Type B pancreatic cell (in vitro differentiated cells): ENCODE measurements at regions not wholly inside any gene's neighbourhood (a gene's known extent, or its start where the extent isn't known, plus 50 kb on each side); places are given as distances from the start of the nearest gene placed in this dataset.

Experiments
- DNase-seq: peaks from one replicate; pipeline ENCODE4 v3.0.0; 2021; ENCODE audit warnings: mixed read lengths; ENCODE audit not compliant: unreplicated experiment; ENCODE audit errors: extremely low spot score
- H3K27ac Mint-ChIP-seq: 2 replicates; pipeline ENCODE4 v1.8.0; 2021; ENCODE audit warnings: mild to moderate bottlenecking, mixed read lengths
- H3K27me3 Mint-ChIP-seq: 2 replicates; pipeline ENCODE4 v1.8.0; 2021; ENCODE audit warnings: mixed read lengths
- H3K36me3 Mint-ChIP-seq: 2 replicates; pipeline ENCODE4 v1.8.0; 2021; ENCODE audit warnings: mixed read lengths
- H3K4me1 Mint-ChIP-seq: one replicate; pipeline ENCODE4 v1.8.0; 2021; ENCODE audit warnings: mixed read lengths; ENCODE audit not compliant: unreplicated experiment
- H3K4me3 Mint-ChIP-seq: 2 replicates; pipeline ENCODE4 v1.8.0; 2021; ENCODE audit warnings: mild to moderate bottlenecking, mixed read lengths
- H3K9me3 Mint-ChIP-seq: 2 replicates; pipeline ENCODE4 v1.8.0; 2021; ENCODE audit warnings: mixed read lengths
- TF ChIP-seq, protein P1 (sequence below): fragments of 200-600 bp; sonication (generic); conservative IDR thresholded peaks from 2 replicates; pipeline ENCODE4 v1.5.0; 2021; ENCODE audit warnings: antibody characterized with exemption, mild to moderate bottlenecking

DNA sequence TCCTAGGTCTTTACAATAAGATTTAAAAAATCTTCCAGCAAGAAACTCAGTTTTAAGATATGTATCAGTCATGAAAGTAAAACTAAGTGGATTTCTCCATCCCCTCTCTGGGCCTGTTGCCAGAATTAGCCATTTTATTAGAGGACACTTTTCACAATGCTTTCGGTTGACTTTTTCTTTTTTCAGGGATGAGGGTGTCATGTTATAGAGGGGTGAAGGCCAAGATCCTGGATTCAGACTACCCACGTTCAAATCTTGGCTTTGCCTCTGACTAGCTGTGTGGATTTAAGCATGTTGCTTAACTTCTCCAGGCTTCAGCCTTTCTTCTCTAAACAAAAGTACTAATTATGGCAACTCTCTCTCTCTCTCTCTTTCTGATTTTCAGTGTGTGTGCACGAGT is 111.7 kb upstream of the COX10 start:
- Mint-ChIP-seq H3K9me3 (peaks cover 21% of the 10 kb centered on the region), H3K36me3 (no peaks in the 10 kb centered on the region), H3K27ac (no peak overlapping the region), H3K4me3 (no peak overlapping the region), H3K4me1 (peaks cover 7% of the 10 kb centered on the region), H3K27me3 (no peaks in the 10 kb centered on the region)
- no peak for DNase-seq
- TF ChIP-seq, protein P1, sequence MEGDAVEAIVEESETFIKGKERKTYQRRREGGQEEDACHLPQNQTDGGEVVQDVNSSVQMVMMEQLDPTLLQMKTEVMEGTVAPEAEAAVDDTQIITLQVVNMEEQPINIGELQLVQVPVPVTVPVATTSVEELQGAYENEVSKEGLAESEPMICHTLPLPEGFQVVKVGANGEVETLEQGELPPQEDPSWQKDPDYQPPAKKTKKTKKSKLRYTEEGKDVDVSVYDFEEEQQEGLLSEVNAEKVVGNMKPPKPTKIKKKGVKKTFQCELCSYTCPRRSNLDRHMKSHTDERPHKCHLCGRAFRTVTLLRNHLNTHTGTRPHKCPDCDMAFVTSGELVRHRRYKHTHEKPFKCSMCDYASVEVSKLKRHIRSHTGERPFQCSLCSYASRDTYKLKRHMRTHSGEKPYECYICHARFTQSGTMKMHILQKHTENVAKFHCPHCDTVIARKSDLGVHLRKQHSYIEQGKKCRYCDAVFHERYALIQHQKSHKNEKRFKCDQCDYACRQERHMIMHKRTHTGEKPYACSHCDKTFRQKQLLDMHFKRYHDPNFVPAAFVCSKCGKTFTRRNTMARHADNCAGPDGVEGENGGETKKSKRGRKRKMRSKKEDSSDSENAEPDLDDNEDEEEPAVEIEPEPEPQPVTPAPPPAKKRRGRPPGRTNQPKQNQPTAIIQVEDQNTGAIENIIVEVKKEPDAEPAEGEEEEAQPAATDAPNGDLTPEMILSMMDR = no peak

DNA sequence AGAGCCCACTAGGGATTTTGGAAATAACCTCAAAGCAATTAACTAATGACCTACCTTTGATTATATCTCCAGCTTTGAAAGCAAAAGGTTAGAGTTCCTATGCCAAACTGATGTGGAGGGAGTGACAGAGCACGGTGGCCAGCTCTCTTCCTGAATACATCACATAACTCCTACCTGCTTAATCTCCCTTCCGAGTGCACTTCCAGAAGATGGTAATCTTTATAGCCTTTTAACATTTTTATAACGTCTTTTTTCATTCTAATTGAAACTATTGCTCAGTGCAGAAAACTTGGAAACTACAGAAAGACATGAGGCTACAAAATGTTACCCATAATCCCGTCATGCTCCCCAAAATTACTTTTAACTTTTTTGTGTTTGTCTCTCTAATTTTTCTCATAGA is 110.5 kb upstream of the COX10 start:
- TF ChIP-seq, protein P1 = no peak
- DNase-seq = no peak
- Mint-ChIP-seq H3K4me1 (peaks cover 4% of the 10 kb centered on the region), H3K27me3 (no peaks in the 10 kb centered on the region), H3K36me3 (no peaks in the 10 kb centered on the region), H3K4me3 (no peak overlapping the region), H3K9me3 (peaks cover 24% of the 10 kb centered on the region), H3K27ac (no peak overlapping the region)

DNA sequence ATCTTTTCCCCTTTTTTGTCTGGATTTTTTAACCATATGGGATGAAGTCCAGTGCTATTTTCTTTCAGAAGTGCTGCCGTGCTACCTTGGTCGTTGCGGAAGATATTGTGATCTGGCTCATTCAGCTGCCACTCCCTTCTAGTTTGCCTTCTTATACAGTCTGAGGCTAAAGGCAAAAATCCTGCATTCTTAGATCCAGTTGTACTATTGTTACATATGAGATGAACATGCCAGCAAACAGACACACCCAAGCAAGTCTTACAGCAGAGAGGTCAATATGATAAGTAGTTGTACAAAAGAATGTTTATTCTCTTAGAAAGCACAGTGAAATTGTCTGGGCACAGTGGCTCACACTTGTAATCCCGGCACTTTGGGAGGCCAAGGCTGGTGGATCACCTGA is 108.0 kb upstream of the COX10 start:
- Mint-ChIP-seq H3K4me3 (peak overlapping the region; percentile 44), H3K4me1 (peaks cover 10% of the 10 kb centered on the region), H3K36me3 (no peaks in the 10 kb centered on the region), H3K9me3 (peaks cover 18% of the 10 kb centered on the region), H3K27ac (peak overlapping the region; percentile 71), H3K27me3 (peaks cover 7% of the 10 kb centered on the region)
- no peak for DNase-seq
- TF ChIP-seq, protein P1 = no peak

DNA sequence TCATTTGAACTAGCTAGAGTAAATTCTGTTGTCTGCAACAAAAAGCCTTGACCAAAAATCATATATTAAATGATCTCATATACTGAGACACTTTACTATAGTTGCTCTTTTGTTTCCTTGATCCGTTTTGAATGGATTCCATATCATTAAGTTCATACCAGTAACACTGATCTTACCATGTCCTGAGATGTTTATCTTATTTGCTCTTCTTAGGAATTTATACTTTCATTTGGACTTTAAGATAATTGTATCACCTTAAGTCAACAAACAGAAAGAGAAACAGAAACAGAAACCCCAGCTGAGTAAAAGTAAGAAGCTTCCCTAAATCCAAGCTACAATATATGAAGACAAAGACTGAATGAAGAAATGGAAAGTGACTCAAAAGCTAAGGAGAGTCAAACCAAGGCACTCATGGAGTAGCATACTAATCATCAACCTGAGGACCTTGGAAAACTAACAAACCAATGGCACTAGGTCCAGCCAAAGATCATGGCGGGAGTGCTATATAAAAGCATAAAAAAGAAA is 106.5 kb upstream of the COX10 start:
- H3K36me3 Mint-ChIP-seq = no peaks in the 10 kb centered on the region
- H3K27ac Mint-ChIP-seq = peak overlapping the region; percentile 46
- H3K4me1 Mint-ChIP-seq = peaks cover 10% of the 10 kb centered on the region
- H3K4me3 Mint-ChIP-seq = no peak overlapping the region
- peaks cover 7% of the 10 kb centered on the region for H3K27me3 Mint-ChIP-seq
- H3K9me3 Mint-ChIP-seq = peaks cover 18% of the 10 kb centered on the region
- no peak for DNase-seq
- TF ChIP-seq, protein P1 = no peak

DNA sequence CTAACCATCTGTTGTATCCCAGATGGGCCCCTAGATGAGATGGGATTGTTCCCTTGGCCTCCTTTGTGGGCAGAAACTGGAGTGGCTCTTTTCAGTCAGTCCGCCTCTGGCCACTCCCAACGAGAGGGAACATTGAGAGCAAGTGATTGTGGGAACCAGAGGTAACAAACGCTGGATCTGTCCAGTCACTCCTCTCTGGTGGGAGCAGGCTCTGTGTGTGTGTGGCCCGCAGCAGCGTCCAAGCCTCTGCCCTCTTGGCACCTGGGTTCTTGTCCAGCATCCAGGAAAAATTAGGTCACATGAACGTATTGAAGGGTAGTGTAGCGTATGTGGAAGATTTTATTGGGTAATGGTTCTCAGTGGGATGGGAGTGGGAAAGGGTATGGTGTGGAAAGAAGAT is 101.9 kb upstream of the COX10 start:
- H3K27ac Mint-ChIP-seq = no peak overlapping the region
- H3K4me1 Mint-ChIP-seq = peaks cover 9% of the 10 kb centered on the region
- H3K27me3 Mint-ChIP-seq = peaks cover 13% of the 10 kb centered on the region
- TF ChIP-seq, protein P1 = no peak
- DNase-seq = no peak
- H3K4me3 Mint-ChIP-seq = no peak overlapping the region
- no peaks in the 10 kb centered on the region for H3K36me3 Mint-ChIP-seq
- H3K9me3 Mint-ChIP-seq = peaks cover 19% of the 10 kb centered on the region

DNA sequence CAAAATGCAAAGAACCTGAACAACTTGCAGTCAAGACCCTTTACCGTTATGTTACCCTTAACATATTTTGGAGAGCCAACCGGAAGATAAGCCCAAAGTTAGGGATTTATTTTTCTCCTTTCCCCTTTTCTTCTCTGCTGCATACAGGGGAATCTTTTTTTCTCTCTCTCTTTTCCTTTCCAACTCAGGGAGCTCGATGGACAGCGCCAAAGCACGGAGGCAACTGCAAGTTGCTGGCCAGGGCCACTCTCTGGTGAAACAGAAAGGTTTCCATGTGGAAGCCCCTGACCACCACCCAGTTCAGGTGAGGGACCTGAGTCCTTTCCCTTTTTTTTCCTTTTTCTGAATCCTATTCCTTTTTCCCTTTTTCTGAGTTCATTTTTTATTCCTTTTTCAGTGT is 98.8 kb upstream of the COX10 start:
- Mint-ChIP-seq H3K4me1 (peaks cover 3% of the 10 kb centered on the region), H3K27ac (no peak overlapping the region), H3K27me3 (peaks cover 6% of the 10 kb centered on the region), H3K4me3 (no peak overlapping the region), H3K36me3 (no peaks in the 10 kb centered on the region), H3K9me3 (peaks cover 7% of the 10 kb centered on the region)
- no peak for DNase-seq
- TF ChIP-seq, protein P1 = no peak
